NCI-H187 (cell line): ENCODE measurements at regions not wholly inside any gene's neighbourhood (a gene's known extent, or its start where the extent isn't known, plus 50 kb on each side); places are given as distances from the start of the nearest gene placed in this dataset.

ENCODE experiments used
- DNase-seq, 2 experiments: peaks; one replicate each; lab custom pipeline; 2025; lab: John Stamatoyannopoulos, UW

GRCh38 chr19:31559494-31559893 lies 210.3 kb upstream of the TSHZ3 start:
- no peak for DNase-seq

- DNase-seq: no peak
These were observed 211.1 kb upstream of the TSHZ3 start for GRCh38 chr19:31560086-31561060.

- DNase-seq: no peak
These were observed 213.9 kb upstream of the TSHZ3 start for GRCh38 chr19:31562966-31563612.

GRCh38 chr19:31567776-31568175 lies 218.5 kb upstream of the TSHZ3 start:
- no peak for DNase-seq

- DNase-seq: no peak
These were observed 219.5 kb upstream of the TSHZ3 start for GRCh38 chr19:31568724-31569123.

- DNase-seq: no peak
These were observed 221.5 kb upstream of the TSHZ3 start for GRCh38 chr19:31570718-31571117.

GRCh38 chr19:31572102-31572975 lies 223.1 kb upstream of the TSHZ3 start:
- no peak for DNase-seq

- DNase-seq: no peak
These were observed 223.7 kb upstream of the TSHZ3 start for GRCh38 chr19:31572976-31573298.

GRCh38 chr19:31574251-31574973 lies 225.2 kb upstream of the TSHZ3 start:
- DNase-seq: no peak

- no peak for DNase-seq
These were observed 226.7 kb upstream of the TSHZ3 start for GRCh38 chr19:31575846-31576335.

GRCh38 chr19:31578326-31578725 lies 229.1 kb upstream of the TSHZ3 start:
- DNase-seq: no peak

- DNase-seq: no peak
These were observed 233.9 kb upstream of the TSHZ3 start for GRCh38 chr19:31583148-31583547.

- no peak for DNase-seq
These were observed 237.0 kb upstream of the TSHZ3 start for GRCh38 chr19:31586282-31586681.

GRCh38 chr19:31589109-31589508 lies 239.9 kb upstream of the TSHZ3 start:
- DNase-seq: no peak

- DNase-seq: no peak
These were observed 242.0 kb upstream of the TSHZ3 start for GRCh38 chr19:31591258-31591657.

GRCh38 chr19:31592456-31592855 lies 243.2 kb upstream of the TSHZ3 start:
- DNase-seq: no peak

- DNase-seq: no peak
These were observed 245.5 kb upstream of the TSHZ3 start for GRCh38 chr19:31594701-31595100.

- DNase-seq: no peak
These were observed 246.3 kb upstream of the TSHZ3 start for GRCh38 chr19:31595521-31595920.

GRCh38 chr19:31596751-31597150 lies 247.5 kb upstream of the TSHZ3 start:
- DNase-seq: no peak

- DNase-seq: no peak
These were observed 248.4 kb upstream of the TSHZ3 start for GRCh38 chr19:31597616-31598015.

- DNase-seq: no peak
These were observed 249.5 kb upstream of the TSHZ3 start for GRCh38 chr19:31598730-31599238.
